Panc1 (cell line): ENCODE measurements at regions not wholly inside any gene's neighbourhood (a gene's known extent, or its start where the extent isn't known, plus 50 kb on each side); places are given as distances from the start of the nearest gene placed in this dataset.

Source experiments
- ATAC-seq: fragments of 200-7000 bp; cut with Tn5 transposase; 2 replicates; pipeline ENCODE4 v1.9.1; 2020; ENCODE audit warnings: mild to moderate bottlenecking, moderate library complexity
- BruUV-seq: library from RNA; stranded (reverse); fragments of 400-500 nt; replicated peaks from 2 replicates; lab custom pipeline; 2021; lab: Mats Ljungman, UMichigan
- CTCF ChIA-PET: fragments of 300-600 bp; sonication (Branson Sonifier 250); formaldehyde crosslinking; loops from one replicate; lab custom pipeline; 2022; ENCODE audit warnings: antibody characterized with exemption; lab: Charles Lee
- POLR2A ChIA-PET: fragments of 300-600 bp; sonication (Branson Sonifier 250); formaldehyde crosslinking; loops from one replicate; lab custom pipeline; 2022; ENCODE audit warnings: antibody characterized with exemption; lab: Charles Lee
- DNase-seq: peaks from one replicate; pipeline ENCODE4 v3.0.0-alpha.2; 2010; ENCODE audit warnings: low read depth, low spot score
- H3K27ac ChIP-seq: 2 replicates; pipeline ENCODE4 v1.5.1; 2011; ENCODE audit warnings: mild to moderate bottlenecking, low read length, inconsistent platforms
- H3K27me3 ChIP-seq: fragments of 200-500 bp; sonication (Bioruptor generic); 2 replicates; pipeline ENCODE4 v1.6.0; 2014; ENCODE audit warnings: low read length, inconsistent platforms; ENCODE audit not compliant: control insufficient read depth, insufficient read depth
- H3K36me3 ChIP-seq: fragments of 200-500 bp; sonication (Bioruptor generic); 2 replicates; pipeline ENCODE4 v1.5.1; 2014; ENCODE audit warnings: inconsistent platforms, mild to moderate bottlenecking, low read length, moderate library complexity; ENCODE audit not compliant: control insufficient read depth, insufficient read depth
- H3K4me1 ChIP-seq: 2 replicates; pipeline ENCODE4 v1.5.1; 2011; ENCODE audit warnings: inconsistent platforms, mild to moderate bottlenecking, low read length, moderate library complexity; ENCODE audit not compliant: control insufficient read depth, insufficient read depth
- H3K4me3 ChIP-seq, 2 experiments: 2 replicates each; pipeline ENCODE4 v1.5.1; 2011 to 2012; ENCODE audit warnings: low read depth in 2 of 2, low read length in 2 of 2, mild to moderate bottlenecking in 2 of 2, inconsistent platforms in 1 of 2, moderate library complexity in 1 of 2
- H3K9me3 ChIP-seq: fragments of 200-500 bp; sonication (Bioruptor generic); 2 replicates; pipeline ENCODE4 v1.5.1; 2014; ENCODE audit warnings: low read depth, mild to moderate bottlenecking, inconsistent platforms, low read length, moderate library complexity; ENCODE audit not compliant: control insufficient read depth, insufficient read depth
- CTCF ChIP-seq: fragments of 450-650 bp; IDR thresholded peaks from 2 replicates; pipeline ENCODE4 v1.5.1; 2017; ENCODE audit warnings: mild to moderate bottlenecking
- POLR2AphosphoS5 ChIP-seq: IDR thresholded peaks from 2 replicates; pipeline ENCODE4 v1.6.1; 2012; ENCODE audit warnings: mild to moderate bottlenecking, low read depth, low read length, moderate library complexity
- REST ChIP-seq, 2 experiments: IDR thresholded peaks; 2 replicates each; pipeline ENCODE4 v1.6.1; 2011 to 2012; ENCODE audit warnings: low read depth in 2 of 2, control low read depth in 1 of 2, low read length in 1 of 2, mild to moderate bottlenecking in 1 of 2, moderate library complexity in 1 of 2; ENCODE audit not compliant: insufficient read depth in 1 of 2
- SIN3A ChIP-seq: IDR thresholded peaks from 2 replicates; pipeline ENCODE4 v1.6.1; 2012; ENCODE audit warnings: low read depth, mild to moderate bottlenecking, low read length, moderate library complexity, borderline replicate concordance; ENCODE audit not compliant: insufficient read depth
- TCF7L2 ChIP-seq: IDR thresholded peaks from 2 replicates; pipeline ENCODE4 v1.6.1; 2011; ENCODE audit warnings: mild to moderate bottlenecking, low read depth, low read length, inconsistent platforms
- in situ Hi-C: cut with HindIII; loops from 2 replicates; pipeline ENCODE4 v1.10.0; 2016; ENCODE audit warnings: low sequenced_read_pairs, low pct_unique_long_range_greater_than_20kb
- intact Hi-C: fragments of 100-400 bp; cut with micrococcal nuclease; formaldehyde crosslinking; loops from one replicate; pipeline ENCODE4 v1.10.0; 2022; ENCODE audit not compliant: unreplicated experiment

- in situ Hi-C loops: no loop called here
- H3K36me3 ChIP-seq: no peaks in the 10 kb centered on the region
- no peaks in the 10 kb centered on the region for H3K27me3 ChIP-seq
- ATAC-seq (no peak), DNase-seq (no peak)
- no peaks in the 10 kb centered on the region for H3K4me1 ChIP-seq
- intact Hi-C loops: no loop called here
- BruUV-seq: no TSS peak
- ChIA-PET POLR2A (no interaction called here), CTCF (interaction anchor here (0.6 kb wide), 2 partner anchors 767 to 1007 kb away, joined by 3 read pairs; no protein-coding TSS in a partner anchor)
- H3K4me3 ChIP-seq: no peak overlapping the region
- no peaks in the 10 kb centered on the region for H3K9me3 ChIP-seq
- no peak for TF ChIP-seq POLR2AphosphoS5
- TF ChIP-seq SIN3A: no peak
- TF ChIP-seq REST (IDR thresholded peaks at IDR 0.05; ENCODE audit: insufficient read depth in 1 of 2, low read depth in 2 of 2, low read length in 1 of 2): no peak
- no peak for TF ChIP-seq TCF7L2
- no peak for TF ChIP-seq CTCF
- no peak overlapping the region for H3K27ac ChIP-seq
These were observed 389.4 kb upstream of the SLC24A2 start for GRCh38 chr9:20178197-20178596.

GRCh38 chr9:20170122-20170521 lies 381.3 kb upstream of the SLC24A2 start:
- POLR2A ChIA-PET: no interaction called here
- no peaks in the 10 kb centered on the region for H3K36me3 ChIP-seq
- no peaks in the 10 kb centered on the region for H3K4me1 ChIP-seq
- no peak for DNase-seq
- intact Hi-C loops (no loop called here), in situ Hi-C loops (no loop called here)
- no TSS peak for BruUV-seq
- no peak overlapping the region for H3K4me3 ChIP-seq
- TF ChIP-seq POLR2AphosphoS5: no peak
- no peak for TF ChIP-seq REST (IDR thresholded peaks at IDR 0.05; ENCODE audit: insufficient read depth in 1 of 2, low read depth in 2 of 2, low read length in 1 of 2)
- no peak for TF ChIP-seq CTCF
- no peak for TF ChIP-seq SIN3A
- no peak for TF ChIP-seq TCF7L2
- H3K9me3 ChIP-seq: no peaks in the 10 kb centered on the region
- no peak overlapping the region for H3K27ac ChIP-seq
- ATAC-seq: no peak
- H3K27me3 ChIP-seq: no peaks in the 10 kb centered on the region
- CTCF ChIA-PET: no interaction called here
